GM06990 (cell line): ENCODE measurements at regions not wholly inside any gene's neighbourhood (a gene's known extent, or its start where the extent isn't known, plus 50 kb on each side); places are given as distances from the start of the nearest gene placed in this dataset.

ENCODE experiments used
- DNase-seq: peaks from one replicate; pipeline ENCODE4 v3.0.0-alpha.2; 2011; ENCODE audit not compliant: insufficient read length; ENCODE audit errors: extremely low read depth
- H3K27me3 ChIP-seq: replicated peaks from 2 replicates; pipeline ENCODE4 v1.6.0; 2011; ENCODE audit warnings: low read length; ENCODE audit not compliant: control insufficient read depth, insufficient read depth
- H3K36me3 ChIP-seq: 2 replicates; pipeline ENCODE4 v1.5.1; 2011; ENCODE audit warnings: low read length; ENCODE audit not compliant: control insufficient read depth, insufficient read depth
- H3K4me3 ChIP-seq: replicated peaks from 2 replicates; pipeline ENCODE4 v1.5.1; 2011; ENCODE audit warnings: low read depth, mild to moderate bottlenecking, control low read depth, low read length
- TF ChIP-seq, protein P1 (sequence below): IDR thresholded peaks from 2 replicates; pipeline ENCODE4 v1.5.1; 2011; ENCODE audit warnings: low read length, control low read depth, mild to moderate bottlenecking, inconsistent platforms; ENCODE audit not compliant: insufficient read depth, poor library complexity, severe bottlenecking

DNA sequence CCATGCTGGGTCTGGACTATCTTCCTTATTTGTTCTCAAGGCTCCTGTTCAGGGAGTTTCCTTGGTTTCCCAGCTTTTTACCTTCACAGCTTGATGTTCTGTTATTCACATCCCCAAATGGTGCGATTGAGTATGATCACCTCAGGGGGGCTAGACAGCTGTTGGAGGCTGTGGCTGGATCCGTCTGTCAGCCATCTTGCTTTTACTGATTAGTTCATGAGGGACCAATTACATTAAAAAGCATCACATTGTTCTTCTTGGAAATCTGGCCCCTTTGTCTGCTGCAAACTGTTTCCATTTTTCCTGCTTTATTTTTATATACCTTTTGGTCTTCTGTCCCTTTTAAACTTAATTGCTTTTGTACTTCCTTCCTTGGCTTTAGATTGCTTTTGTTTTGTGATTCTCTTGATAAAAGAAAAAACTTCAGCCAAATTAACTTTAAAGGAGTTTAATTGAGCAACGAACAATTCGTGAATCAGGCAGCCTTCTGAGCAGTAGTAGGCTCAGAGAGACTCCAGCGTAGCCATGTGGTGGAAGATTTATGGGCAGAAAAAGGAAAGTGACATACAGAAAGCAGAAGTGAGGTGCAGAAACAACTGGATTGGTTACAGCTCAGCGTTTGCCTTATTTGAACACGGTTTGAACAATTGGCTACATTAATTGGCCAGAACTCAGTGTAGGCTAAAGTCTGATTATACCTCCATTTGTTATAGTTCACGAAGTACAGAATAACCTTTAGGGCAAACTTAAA, 208.7 kb downstream of the AEBP2 start:
- no peak overlapping the region for H3K4me3 ChIP-seq
- DNase-seq, result no peak
- H3K36me3 ChIP-seq, result no peaks in the 10 kb centered on the region
- TF ChIP-seq, protein P1, sequence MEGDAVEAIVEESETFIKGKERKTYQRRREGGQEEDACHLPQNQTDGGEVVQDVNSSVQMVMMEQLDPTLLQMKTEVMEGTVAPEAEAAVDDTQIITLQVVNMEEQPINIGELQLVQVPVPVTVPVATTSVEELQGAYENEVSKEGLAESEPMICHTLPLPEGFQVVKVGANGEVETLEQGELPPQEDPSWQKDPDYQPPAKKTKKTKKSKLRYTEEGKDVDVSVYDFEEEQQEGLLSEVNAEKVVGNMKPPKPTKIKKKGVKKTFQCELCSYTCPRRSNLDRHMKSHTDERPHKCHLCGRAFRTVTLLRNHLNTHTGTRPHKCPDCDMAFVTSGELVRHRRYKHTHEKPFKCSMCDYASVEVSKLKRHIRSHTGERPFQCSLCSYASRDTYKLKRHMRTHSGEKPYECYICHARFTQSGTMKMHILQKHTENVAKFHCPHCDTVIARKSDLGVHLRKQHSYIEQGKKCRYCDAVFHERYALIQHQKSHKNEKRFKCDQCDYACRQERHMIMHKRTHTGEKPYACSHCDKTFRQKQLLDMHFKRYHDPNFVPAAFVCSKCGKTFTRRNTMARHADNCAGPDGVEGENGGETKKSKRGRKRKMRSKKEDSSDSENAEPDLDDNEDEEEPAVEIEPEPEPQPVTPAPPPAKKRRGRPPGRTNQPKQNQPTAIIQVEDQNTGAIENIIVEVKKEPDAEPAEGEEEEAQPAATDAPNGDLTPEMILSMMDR, result no peak
- H3K27me3 ChIP-seq, result no peaks in the 10 kb centered on the region

DNA sequence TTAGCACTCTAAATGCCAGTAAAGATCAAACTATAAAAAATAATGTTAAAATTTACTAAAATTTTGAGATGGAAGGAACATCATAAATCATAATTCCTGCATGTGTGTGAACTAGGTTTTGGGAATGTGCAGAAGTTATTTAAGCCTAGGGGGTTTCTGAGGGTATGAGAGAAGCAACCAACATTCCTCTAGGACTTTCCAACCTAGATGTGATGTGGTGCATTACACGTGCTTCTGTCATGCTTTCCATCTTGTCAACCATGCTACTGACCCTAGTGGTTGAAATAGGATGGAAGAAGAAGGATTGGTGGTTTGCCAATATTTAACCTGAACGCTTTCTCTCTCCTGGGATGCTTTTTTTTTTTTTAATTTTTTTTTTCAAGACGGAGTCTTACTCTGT, 209.3 kb downstream of the AEBP2 start:
- no peaks in the 10 kb centered on the region for H3K27me3 ChIP-seq
- DNase-seq, result no peak
- TF ChIP-seq, protein P1, result no peak
- H3K36me3 ChIP-seq, result no peaks in the 10 kb centered on the region
- H3K4me3 ChIP-seq, result no peak overlapping the region

DNA sequence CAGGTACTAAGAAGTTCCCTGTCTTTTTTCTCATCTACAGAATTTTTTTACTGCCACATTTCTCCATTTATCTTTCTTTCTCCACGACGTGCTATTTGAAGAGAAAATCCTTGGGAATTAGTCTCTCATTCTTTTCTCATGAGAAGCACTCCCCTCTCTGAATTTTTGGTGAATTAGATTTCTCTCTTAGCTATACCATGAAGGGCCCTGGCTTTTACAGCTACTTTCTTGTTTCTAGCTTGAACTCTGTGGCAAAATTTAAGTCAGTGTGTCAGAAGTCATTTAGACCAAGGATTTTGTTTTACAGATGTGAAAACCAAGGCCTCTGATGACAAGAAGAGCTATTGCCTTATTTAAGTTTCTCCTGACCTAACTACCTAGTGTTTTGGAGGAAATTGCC, 213.1 kb downstream of the AEBP2 start:
- H3K27me3 ChIP-seq, result no peaks in the 10 kb centered on the region
- H3K36me3 ChIP-seq, result no peaks in the 10 kb centered on the region
- DNase-seq, result no peak
- TF ChIP-seq, protein P1, result no peak
- no peak overlapping the region for H3K4me3 ChIP-seq

DNA sequence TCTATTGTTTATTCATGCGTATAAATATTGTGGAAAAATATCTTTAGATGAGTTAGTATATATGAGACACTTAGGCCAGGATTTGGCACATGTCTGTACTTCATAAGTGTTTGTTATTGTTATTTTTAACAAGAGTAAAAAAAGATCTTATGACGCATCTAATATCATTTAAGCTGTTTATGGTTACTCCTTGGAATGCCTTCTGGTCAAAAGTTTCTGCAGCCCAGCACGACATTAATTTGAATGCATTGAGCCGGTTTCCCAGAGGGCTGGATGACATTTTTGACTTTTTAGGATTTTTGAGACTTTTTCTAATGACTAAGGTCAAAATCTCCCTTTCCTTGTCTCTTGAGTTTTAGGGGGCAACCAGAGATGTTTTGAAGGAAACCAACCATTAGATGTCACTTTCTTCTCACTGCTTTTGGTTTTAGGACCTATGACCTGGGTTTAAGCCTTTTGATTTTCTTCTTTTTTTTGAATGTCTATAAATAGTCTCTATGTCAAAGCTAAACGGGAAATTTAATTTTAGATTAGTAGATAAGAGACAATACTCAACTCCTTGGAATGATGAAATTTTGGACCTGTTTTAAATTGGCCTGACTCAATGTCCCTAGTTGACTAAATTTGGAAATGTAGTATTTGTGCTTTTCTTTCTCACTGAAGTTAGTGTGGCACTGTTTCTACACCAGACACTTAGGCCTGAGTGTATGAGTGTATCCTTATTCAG, 215.5 kb downstream of the AEBP2 start:
- TF ChIP-seq, protein P1, result no peak
- Histone ChIP-seq H3K4me3 (no peak overlapping the region), H3K27me3 (no peaks in the 10 kb centered on the region), H3K36me3 (no peaks in the 10 kb centered on the region)
- DNase-seq, result no peak

DNA sequence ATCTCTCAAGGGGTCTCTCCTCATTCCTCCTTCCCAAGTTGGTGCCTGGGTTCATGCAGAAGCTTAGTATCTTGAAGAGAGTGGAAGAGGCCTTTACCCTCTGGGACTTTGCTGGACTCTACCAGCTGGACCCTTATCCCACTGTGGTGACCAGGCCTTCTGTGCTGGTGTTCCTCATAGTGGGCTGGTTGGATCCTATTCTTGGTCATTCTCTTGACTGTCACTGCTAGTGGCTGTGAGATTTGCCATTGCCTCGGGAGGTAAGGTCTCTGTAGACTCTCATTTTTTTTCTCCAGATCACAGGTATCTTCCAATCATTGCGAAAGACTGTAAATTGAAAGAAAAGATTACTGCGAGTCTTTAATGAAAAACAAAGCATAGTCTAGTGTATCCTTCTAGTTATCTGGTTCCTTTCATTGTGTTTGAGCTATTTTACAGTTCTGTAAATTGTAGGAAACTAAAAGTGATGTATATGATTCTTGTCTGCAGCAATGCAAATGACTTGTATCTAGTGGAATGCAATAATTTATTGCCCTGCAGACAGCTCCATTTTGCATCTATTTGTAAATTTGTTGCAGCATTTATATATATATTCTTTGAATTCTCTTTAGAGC, 217.9 kb downstream of the AEBP2 start:
- H3K36me3 ChIP-seq, result no peaks in the 10 kb centered on the region
- DNase-seq, result no peak
- no peak overlapping the region for H3K4me3 ChIP-seq

More for the DNA sequence above, 217.9 kb downstream of the AEBP2 start:
- TF ChIP-seq, protein P1, result no peak
- no peaks in the 10 kb centered on the region for H3K27me3 ChIP-seq
